Astrocyte (in vitro differentiated cells and primary cell): ENCODE measurements at regions not wholly inside any gene's neighbourhood (a gene's known extent, or its start where the extent isn't known, plus 50 kb on each side); places are given as distances from the start of the nearest gene placed in this dataset.

Source experiments
- DNase-seq: peaks from one replicate; pipeline ENCODE4 v3.0.0-alpha.2; 2010; ENCODE audit warnings: low read depth
- FAIRE-seq: peaks from 2 replicates; lab custom pipeline; 2011; peaks lifted over from hg19 to GRCh38; lab: Jason Lieb, UNC
- H2AFZ ChIP-seq: 2 replicates; pipeline ENCODE4 v1.6.0; 2012; ENCODE audit warnings: low read depth, low read length, inconsistent platforms
- H3K27ac ChIP-seq: 2 replicates; pipeline ENCODE4 v1.5.1; 2011; ENCODE audit warnings: low read depth, low read length, inconsistent platforms
- H3K27me3 ChIP-seq: 2 replicates; pipeline ENCODE4 v1.6.0; 2011; ENCODE audit warnings: low read length, inconsistent platforms; ENCODE audit not compliant: insufficient read depth
- H3K36me3 ChIP-seq: 2 replicates; pipeline ENCODE4 v1.5.1; 2011; ENCODE audit warnings: low read length, inconsistent platforms; ENCODE audit not compliant: insufficient read depth
- H3K4me1 ChIP-seq: 2 replicates; pipeline ENCODE4 v1.5.1; 2011; ENCODE audit warnings: low read length, inconsistent platforms; ENCODE audit not compliant: insufficient read depth
- H3K4me2 ChIP-seq: 2 replicates; pipeline ENCODE4 v1.6.0; 2012; ENCODE audit warnings: low read length, inconsistent platforms
- H3K4me3 ChIP-seq: 2 replicates; pipeline ENCODE4 v1.5.1; 2011; ENCODE audit warnings: low read depth, mild to moderate bottlenecking, low read length, inconsistent platforms; ENCODE audit not compliant: insufficient read depth
- H3K79me2 ChIP-seq: 2 replicates; pipeline ENCODE4 v1.6.0; 2012; ENCODE audit warnings: mild to moderate bottlenecking, low read length, inconsistent platforms; ENCODE audit not compliant: insufficient read depth
- H3K9ac ChIP-seq: 2 replicates; pipeline ENCODE4 v1.6.0; 2012; ENCODE audit warnings: mild to moderate bottlenecking, low read length, inconsistent platforms
- H3K9me3 ChIP-seq: 2 replicates; pipeline ENCODE4 v1.5.1; 2012; ENCODE audit warnings: low read depth, mild to moderate bottlenecking, low read length, inconsistent platforms; ENCODE audit not compliant: insufficient read depth
- H4K20me1 ChIP-seq: 2 replicates; pipeline ENCODE4 v1.6.0; 2012; ENCODE audit warnings: low read length, inconsistent platforms; ENCODE audit not compliant: insufficient read depth
- H3K27ac Mint-ChIP-seq: one replicate; pipeline ENCODE4 v1.8.0; 2021; ENCODE audit warnings: mild to moderate bottlenecking, mixed read lengths; ENCODE audit not compliant: unreplicated experiment
- H3K27me3 Mint-ChIP-seq: one replicate; pipeline ENCODE4 v1.8.0; 2021; ENCODE audit warnings: low read depth, mixed read lengths; ENCODE audit not compliant: unreplicated experiment
- H3K36me3 Mint-ChIP-seq: one replicate; pipeline ENCODE4 v1.8.0; 2021; ENCODE audit warnings: low read depth, mixed read lengths; ENCODE audit not compliant: unreplicated experiment
- H3K4me1 Mint-ChIP-seq: one replicate; pipeline ENCODE4 v1.8.0; 2021; ENCODE audit warnings: low read depth, mixed read lengths; ENCODE audit not compliant: unreplicated experiment
- H3K4me3 Mint-ChIP-seq: one replicate; pipeline ENCODE4 v1.8.0; 2021; ENCODE audit warnings: mild to moderate bottlenecking, moderate library complexity, mixed read lengths; ENCODE audit not compliant: unreplicated experiment
- H3K9me3 Mint-ChIP-seq: one replicate; pipeline ENCODE4 v1.8.0; 2021; ENCODE audit warnings: mild to moderate bottlenecking, mixed read lengths; ENCODE audit not compliant: unreplicated experiment
- CTCF ChIP-seq: IDR thresholded peaks from 2 replicates; pipeline ENCODE4 v1.5.1; 2011; ENCODE audit warnings: low read depth, mild to moderate bottlenecking, inconsistent platforms, low read length, moderate library complexity; ENCODE audit not compliant: insufficient read depth
- EZH2 ChIP-seq: IDR thresholded peaks from 2 replicates; pipeline ENCODE4 v1.6.1; 2012; ENCODE audit warnings: mild to moderate bottlenecking, low read length, inconsistent platforms; ENCODE audit not compliant: insufficient read depth

GRCh38 chr9:129383019-129383560 lies 205.0 kb upstream of the IER5L start:
- Mint-ChIP-seq H3K4me1 (no peaks in the 10 kb centered on the region), H3K27ac (peak overlapping the region; percentile 41), H3K4me3 (no peak overlapping the region), H3K9me3 (no peaks in the 10 kb centered on the region), H3K36me3 (no peaks in the 10 kb centered on the region), H3K27me3 (peaks cover 19% of the 10 kb centered on the region)
- Histone ChIP-seq H3K4me1 (peaks cover 8% of the 10 kb centered on the region), H3K36me3 (no peaks in the 10 kb centered on the region), H4K20me1 (no peaks in the 10 kb centered on the region), H3K79me2 (no peaks in the 10 kb centered on the region), H3K27me3 (no peaks in the 10 kb centered on the region), H3K9me3 (no peaks in the 10 kb centered on the region), H3K4me2 (peak overlapping the region; percentile 86), H3K27ac (no peak overlapping the region), H2AFZ (peak overlapping the region; percentile 79), H3K4me3 (peak overlapping the region; percentile 51), H3K9ac (peak overlapping the region; percentile 70)
- TF ChIP-seq CTCF (no peak), EZH2 (no peak)
- FAIRE-seq (no peak), DNase-seq (no peak)

- Mint-ChIP-seq H3K27me3 (peaks cover 21% of the 10 kb centered on the region), H3K4me3 (no peak overlapping the region), H3K36me3 (no peaks in the 10 kb centered on the region), H3K27ac (peak overlapping the region; percentile 41), H3K4me1 (peaks cover 2% of the 10 kb centered on the region), H3K9me3 (no peaks in the 10 kb centered on the region)
- H3K36me3 ChIP-seq: no peaks in the 10 kb centered on the region
- peak overlapping the region; percentile 86 for H3K4me2 ChIP-seq
- no peak overlapping the region for H3K27ac ChIP-seq
- peaks cover 8% of the 10 kb centered on the region for H3K4me1 ChIP-seq
- H3K9ac ChIP-seq: no peak overlapping the region
- H2AFZ ChIP-seq: no peak overlapping the region
- H3K4me3 ChIP-seq: no peak overlapping the region
- TF ChIP-seq CTCF (no peak), EZH2 (no peak)
- H4K20me1 ChIP-seq: no peaks in the 10 kb centered on the region
- H3K27me3 ChIP-seq: no peaks in the 10 kb centered on the region
- no peak for DNase-seq
- FAIRE-seq: no peak
- H3K79me2 ChIP-seq: no peaks in the 10 kb centered on the region
- H3K9me3 ChIP-seq: no peaks in the 10 kb centered on the region
Measured at GRCh38 chr9:129382281-129383018, 204.4 kb upstream of the IER5L start.

- Mint-ChIP-seq H3K27ac (no peak overlapping the region), H3K4me1 (peaks cover 2% of the 10 kb centered on the region), H3K36me3 (no peaks in the 10 kb centered on the region), H3K4me3 (no peak overlapping the region), H3K27me3 (peaks cover 21% of the 10 kb centered on the region), H3K9me3 (no peaks in the 10 kb centered on the region)
- H3K27me3 ChIP-seq: no peaks in the 10 kb centered on the region
- no peaks in the 10 kb centered on the region for H3K79me2 ChIP-seq
- no peaks in the 10 kb centered on the region for H4K20me1 ChIP-seq
- H3K4me2 ChIP-seq: no peak overlapping the region
- DNase-seq: no peak
- no peaks in the 10 kb centered on the region for H3K9me3 ChIP-seq
- TF ChIP-seq CTCF (no peak), EZH2 (no peak)
- no peaks in the 10 kb centered on the region for H3K36me3 ChIP-seq
- no peak overlapping the region for H3K27ac ChIP-seq
- no peak overlapping the region for H3K9ac ChIP-seq
- no peak overlapping the region for H3K4me3 ChIP-seq
- H3K4me1 ChIP-seq: peaks cover 8% of the 10 kb centered on the region
- FAIRE-seq: no peak
- no peak overlapping the region for H2AFZ ChIP-seq
Measured at GRCh38 chr9:129381481-129381957, 203.5 kb upstream of the IER5L start.
